ENCODE measurements at regions not wholly inside any gene's neighbourhood (a gene's known extent, or its start where the extent isn't known, plus 50 kb on each side); places are given as distances from the start of the nearest gene placed in this dataset.

DNA sequence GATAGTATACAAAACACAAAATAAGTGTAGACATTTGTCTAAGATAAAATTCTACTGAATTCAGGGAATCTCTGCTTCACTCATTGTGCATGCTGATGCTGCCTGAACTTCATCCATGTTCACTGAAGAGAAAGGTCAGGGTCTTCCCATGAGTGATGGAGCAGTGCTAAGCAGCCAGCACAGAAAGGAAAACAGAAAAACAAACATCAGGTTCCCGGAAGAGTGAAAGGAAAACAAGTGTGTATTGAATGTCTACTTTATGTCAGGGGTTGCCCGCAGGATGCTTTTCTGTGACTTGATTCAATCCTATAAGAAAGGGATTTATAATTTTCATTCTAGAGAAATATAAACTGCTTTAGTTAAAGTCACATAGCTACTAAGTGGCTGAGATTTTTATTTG is 522.4 kb downstream of the RAB28 start:
- Histone ChIP-seq H3K36me3 (no peaks in the 10 kb centered on the region), H3K4me3 (no peak overlapping the region), H3K9me3 (no peaks in the 10 kb centered on the region), H3K27me3 (no peaks in the 10 kb centered on the region), H3K27ac (no peak overlapping the region), H3K4me1 (no peaks in the 10 kb centered on the region)
- intact Hi-C loops (cut with DNase I): no loop called here
- TF ChIP-seq, protein P1, sequence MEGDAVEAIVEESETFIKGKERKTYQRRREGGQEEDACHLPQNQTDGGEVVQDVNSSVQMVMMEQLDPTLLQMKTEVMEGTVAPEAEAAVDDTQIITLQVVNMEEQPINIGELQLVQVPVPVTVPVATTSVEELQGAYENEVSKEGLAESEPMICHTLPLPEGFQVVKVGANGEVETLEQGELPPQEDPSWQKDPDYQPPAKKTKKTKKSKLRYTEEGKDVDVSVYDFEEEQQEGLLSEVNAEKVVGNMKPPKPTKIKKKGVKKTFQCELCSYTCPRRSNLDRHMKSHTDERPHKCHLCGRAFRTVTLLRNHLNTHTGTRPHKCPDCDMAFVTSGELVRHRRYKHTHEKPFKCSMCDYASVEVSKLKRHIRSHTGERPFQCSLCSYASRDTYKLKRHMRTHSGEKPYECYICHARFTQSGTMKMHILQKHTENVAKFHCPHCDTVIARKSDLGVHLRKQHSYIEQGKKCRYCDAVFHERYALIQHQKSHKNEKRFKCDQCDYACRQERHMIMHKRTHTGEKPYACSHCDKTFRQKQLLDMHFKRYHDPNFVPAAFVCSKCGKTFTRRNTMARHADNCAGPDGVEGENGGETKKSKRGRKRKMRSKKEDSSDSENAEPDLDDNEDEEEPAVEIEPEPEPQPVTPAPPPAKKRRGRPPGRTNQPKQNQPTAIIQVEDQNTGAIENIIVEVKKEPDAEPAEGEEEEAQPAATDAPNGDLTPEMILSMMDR (IDR thresholded peaks at IDR 0.05): no peak
- ATAC-seq (no peak), DNase-seq (no peak)

DNA sequence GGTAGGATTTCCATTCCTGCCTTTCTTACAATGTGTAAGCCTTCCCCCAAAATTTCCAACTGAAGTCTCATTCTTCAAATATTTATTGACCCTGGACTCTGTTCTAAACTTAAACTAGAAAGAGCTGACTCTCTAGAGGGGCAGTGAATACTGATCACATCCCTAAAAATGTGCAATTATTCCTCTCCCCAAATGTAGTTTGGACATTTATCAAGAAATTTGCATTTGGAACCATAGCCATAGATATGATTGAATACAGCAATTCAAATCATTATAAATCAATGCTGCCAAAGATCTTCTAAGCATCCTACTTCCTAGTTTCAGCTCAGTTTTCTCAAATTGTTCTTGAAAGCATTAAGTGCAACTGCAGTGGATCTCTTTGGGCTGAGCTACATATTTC is 525.7 kb downstream of the RAB28 start:
- TF ChIP-seq, protein P1 (IDR thresholded peaks at IDR 0.05): no peak
- H3K27ac ChIP-seq: no peak overlapping the region
- no peaks in the 10 kb centered on the region for H3K27me3 ChIP-seq
- DNase-seq: no peak
- H3K36me3 ChIP-seq: no peaks in the 10 kb centered on the region
- ATAC-seq: no peak
- intact Hi-C loops (cut with DNase I): no loop called here
- H3K4me1 ChIP-seq: no peaks in the 10 kb centered on the region
- no peak overlapping the region for H3K4me3 ChIP-seq
- no peaks in the 10 kb centered on the region for H3K9me3 ChIP-seq

DNA sequence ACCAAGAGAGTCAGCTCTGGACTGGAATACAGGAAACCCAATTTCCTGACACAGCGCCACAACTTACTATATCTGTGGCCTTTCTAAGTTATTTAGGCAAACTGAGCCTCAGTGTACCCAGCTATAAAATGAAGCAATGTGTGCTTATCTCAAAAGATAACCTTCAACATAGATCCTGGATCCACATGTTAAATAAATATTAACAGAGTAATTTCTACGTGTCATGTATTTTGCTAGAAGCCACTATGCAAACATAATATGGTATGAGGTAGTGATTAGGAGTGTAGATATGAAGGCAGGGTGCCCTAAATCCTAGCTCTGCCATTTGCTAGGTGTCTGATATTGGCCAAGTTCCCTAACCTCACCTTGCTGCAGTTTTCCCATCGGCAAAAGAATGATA is 527.0 kb downstream of the RAB28 start:
- Histone ChIP-seq H3K36me3 (no peaks in the 10 kb centered on the region), H3K9me3 (no peaks in the 10 kb centered on the region), H3K27ac (no peak overlapping the region), H3K4me3 (no peak overlapping the region), H3K4me1 (no peaks in the 10 kb centered on the region), H3K27me3 (no peaks in the 10 kb centered on the region)
- TF ChIP-seq, protein P1 (IDR thresholded peaks at IDR 0.05): no peak
- intact Hi-C loops (cut with DNase I): no loop called here
- DNase-seq: no peak
- no peak for ATAC-seq

- intact Hi-C loops (cut with DNase I): no loop called here
- Histone ChIP-seq H3K36me3 (no peaks in the 10 kb centered on the region), H3K4me1 (no peaks in the 10 kb centered on the region), H3K27me3 (peaks cover under 1% of the 10 kb centered on the region), H3K4me3 (no peak overlapping the region), H3K9me3 (no peaks in the 10 kb centered on the region), H3K27ac (no peak overlapping the region)
- TF ChIP-seq, protein P1 (IDR thresholded peaks at IDR 0.05): no peak
- no peak for DNase-seq
- ATAC-seq: no peak
These were observed 528.1 kb downstream of the RAB28 start for GRCh38 chr4:12956026-12956425.

- H3K4me3 ChIP-seq: no peak overlapping the region
- intact Hi-C loops (cut with DNase I): no loop called here
- no peak for ATAC-seq
- TF ChIP-seq, protein P1 (IDR thresholded peaks at IDR 0.05): no peak
- H3K36me3 ChIP-seq: no peaks in the 10 kb centered on the region
- H3K27me3 ChIP-seq: peaks cover 3% of the 10 kb centered on the region
- no peak overlapping the region for H3K27ac ChIP-seq
- H3K9me3 ChIP-seq: no peaks in the 10 kb centered on the region
- H3K4me1 ChIP-seq: no peaks in the 10 kb centered on the region
- no peak for DNase-seq
These were observed 534.2 kb downstream of the RAB28 start for GRCh38 chr4:12949719-12950490.

GRCh38 chr4:12943069-12943468 is 541.1 kb downstream of the RAB28 start:
- Histone ChIP-seq H3K4me3 (no peak overlapping the region), H3K9me3 (no peaks in the 10 kb centered on the region), H3K36me3 (no peaks in the 10 kb centered on the region), H3K4me1 (no peaks in the 10 kb centered on the region), H3K27ac (no peak overlapping the region), H3K27me3 (no peaks in the 10 kb centered on the region)
- intact Hi-C loops (cut with DNase I): no loop called here
- DNase-seq (no peak), ATAC-seq (no peak)
- TF ChIP-seq, protein P1 (IDR thresholded peaks at IDR 0.05): no peak

Measured in upper lobe of right lung (tissue), 1 donor.